ENCODE measurements at regions not wholly inside any gene's neighbourhood (a gene's known extent, or its start where the extent isn't known, plus 50 kb on each side); places are given as distances from the start of the nearest gene placed in this dataset.
"Not testable (repeated sequence)": the region's sequence is repeated elsewhere in the genome, so short reads cannot be mapped to it uniquely, and the experiment has no call there.

GRCh38 chr6:60947416-60947815 lies 1338.6 kb downstream of the KHDRBS2 start:
- TF ChIP-seq SP1 (IDR thresholded peaks at IDR 0.05; ENCODE audit: low read depth, low read length); BCL11A (IDR thresholded peaks at IDR 0.05; ENCODE audit: low read depth in 2 of 2, low read length in 2 of 2); CTCF (IDR thresholded peaks at IDR 0.05; ENCODE audit: control extremely low read depth in 1 of 3, insufficient read depth in 1 of 3, low read depth in 1 of 3, low read length in 3 of 3); CEBPB (IDR thresholded peaks at IDR 0.05; ENCODE audit: low read depth, low read length); POLR2AphosphoS5 (IDR thresholded peaks at IDR 0.05; ENCODE audit: low read depth, low read length); RAD21 (IDR thresholded peaks at IDR 0.05 in 1 of 2, conservative IDR thresholded peaks at IDR 0.05 in 1 of 2; ENCODE audit: low read depth in 2 of 2, low read length in 2 of 2); KDM1A (IDR thresholded peaks at IDR 0.05; ENCODE audit: borderline replicate concordance, low read length); CREB1 (IDR thresholded peaks at IDR 0.05); MAX (IDR thresholded peaks at IDR 0.05); POLR2A (IDR thresholded peaks at IDR 0.05; ENCODE audit: control extremely low read depth in 1 of 2, low read depth in 2 of 2, low read length in 2 of 2); KDM5A (IDR thresholded peaks at IDR 0.05; ENCODE audit: low read length); BRCA1 (IDR thresholded peaks at IDR 0.05; ENCODE audit: low read depth, low read length): not testable (repeated sequence)

Measured in H1 (cell line).